Suppressor macrophage treated with lipopolysaccharide for 1 hour (primary cell): ENCODE measurements at regions not wholly inside any gene's neighbourhood (a gene's known extent, or its start where the extent isn't known, plus 50 kb on each side); places are given as distances from the start of the nearest gene placed in this dataset.
A peak's percentile ranks its signal among the peaks of the same experiment; 100 is the strongest.

ENCODE experiments used
- DNase-seq, 3 donors: peaks; one replicate each; pipeline ENCODE4 v3.0.0-alpha.2; 2020 to 2022

DNA sequence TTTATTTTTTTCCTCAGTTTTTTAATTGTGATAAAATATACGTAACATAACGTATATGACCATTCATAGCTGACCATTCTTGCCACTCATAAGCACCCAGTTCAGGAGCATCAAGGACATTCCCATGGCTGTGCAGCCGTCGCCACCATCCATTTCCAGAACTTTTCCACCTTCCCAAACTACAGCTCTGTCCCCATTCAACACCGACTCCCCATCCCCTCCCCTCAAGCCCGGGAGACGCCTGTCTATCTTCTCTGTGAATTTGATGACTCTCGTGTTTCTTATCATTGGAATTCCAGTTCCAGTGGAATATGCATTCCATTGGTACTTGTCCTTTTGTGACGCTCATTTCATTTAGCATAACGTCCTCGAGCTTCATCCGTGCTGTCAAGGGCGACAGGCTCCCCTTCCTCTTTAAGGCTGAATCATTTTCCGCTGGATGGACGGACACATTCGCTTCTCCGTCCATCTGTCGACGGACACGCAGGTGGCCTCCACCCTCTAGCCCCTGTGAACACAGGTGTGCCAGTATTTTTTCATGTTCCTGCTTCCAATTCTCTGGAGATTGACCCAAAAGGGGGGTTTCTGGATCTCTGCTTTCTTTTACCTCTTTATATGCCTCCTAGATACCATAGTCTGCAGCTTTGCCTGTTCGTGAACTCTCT is 88.1 kb downstream of the YTHDF1 start:
- no peak for DNase-seq

DNA sequence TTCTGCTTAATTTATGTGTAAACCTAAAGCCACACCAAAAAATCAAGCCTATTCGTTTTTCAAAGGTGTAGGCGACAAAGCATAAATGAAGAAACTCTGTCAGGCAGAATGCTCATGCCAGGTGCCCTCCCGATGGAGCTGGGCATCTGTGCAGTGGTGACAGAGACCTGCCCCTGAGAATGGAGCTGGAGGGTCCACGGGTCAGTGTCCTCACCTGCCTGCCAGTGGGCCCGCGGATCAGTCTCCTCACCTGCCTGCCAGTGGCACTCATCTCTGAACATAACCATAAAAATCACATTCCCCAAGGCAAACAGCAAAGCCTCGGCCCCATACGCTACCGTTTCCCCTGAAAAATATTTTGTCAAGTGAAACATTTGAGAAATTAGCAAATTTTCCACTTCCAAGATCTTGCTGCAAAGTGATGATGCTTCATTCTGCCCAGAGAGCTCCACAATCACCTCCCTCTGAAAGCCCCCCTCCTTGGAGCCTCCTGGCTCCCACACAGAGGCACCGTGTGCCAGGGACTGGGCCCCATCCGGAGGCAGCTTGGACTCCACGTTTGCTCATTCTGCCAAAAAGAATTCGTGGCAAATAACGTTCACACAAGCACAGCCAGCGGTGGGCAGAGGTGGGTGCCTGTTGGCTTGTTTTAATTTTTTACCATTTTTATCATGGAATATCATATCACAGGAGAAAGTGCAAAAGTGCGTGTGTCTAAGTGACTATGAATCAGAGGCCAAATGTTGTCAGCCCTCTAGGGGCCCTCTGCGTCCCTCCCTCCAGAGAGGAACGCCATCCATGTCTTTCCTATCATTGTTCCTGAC is 88.8 kb downstream of the YTHDF1 start:
- no peak for DNase-seq

DNA sequence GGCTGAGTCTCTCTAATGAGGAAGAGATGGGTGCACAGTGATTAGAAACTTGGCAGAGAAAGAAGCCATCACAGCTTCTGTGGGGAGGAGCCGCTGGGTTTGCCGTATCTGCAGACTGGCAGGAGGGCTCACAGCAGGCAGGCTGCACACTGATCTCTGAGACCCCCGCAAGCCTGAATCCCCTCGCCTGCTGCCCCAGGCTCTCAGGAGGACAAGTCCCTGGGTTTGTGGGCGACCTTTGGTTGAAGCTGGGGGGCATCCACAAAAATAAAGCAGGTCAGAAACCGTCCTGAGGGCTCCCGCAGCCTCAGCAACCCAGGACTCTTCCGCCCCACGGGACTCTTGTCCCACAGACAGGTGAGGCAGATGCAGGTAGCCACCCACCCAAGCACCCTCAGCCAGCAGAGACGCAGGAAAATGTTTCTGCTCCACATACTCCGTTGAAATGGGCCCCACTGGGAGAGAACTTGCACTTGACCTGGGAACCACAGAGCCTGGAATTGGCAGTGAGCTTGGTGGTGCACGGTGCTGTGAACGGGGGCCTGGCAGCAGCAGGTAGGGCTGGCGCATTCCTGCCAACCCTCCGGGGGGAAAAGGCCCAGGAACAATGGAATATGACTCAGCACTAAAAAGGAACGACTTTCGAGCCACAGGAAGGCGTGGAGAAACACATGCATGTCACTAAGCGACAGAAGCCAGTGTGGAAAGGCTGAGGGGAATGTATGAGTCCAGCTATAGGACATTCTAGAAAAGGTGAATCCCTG is 89.9 kb downstream of the YTHDF1 start:
- no peak for DNase-seq

DNA sequence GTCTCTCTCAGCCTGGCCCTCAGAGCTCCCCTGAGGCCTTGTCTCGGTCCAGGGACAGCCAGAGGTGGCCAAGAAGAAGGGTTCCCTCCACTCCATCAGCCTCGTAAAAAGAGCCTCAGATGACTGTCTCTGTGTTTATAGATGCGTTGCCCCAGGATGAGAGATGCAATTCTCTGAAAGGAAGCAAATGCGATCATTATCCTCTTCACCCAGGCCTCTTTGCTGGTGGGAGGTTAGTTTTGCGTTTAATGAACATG is 90.4 kb downstream of the YTHDF1 start:
- DNase-seq: no peak

DNA sequence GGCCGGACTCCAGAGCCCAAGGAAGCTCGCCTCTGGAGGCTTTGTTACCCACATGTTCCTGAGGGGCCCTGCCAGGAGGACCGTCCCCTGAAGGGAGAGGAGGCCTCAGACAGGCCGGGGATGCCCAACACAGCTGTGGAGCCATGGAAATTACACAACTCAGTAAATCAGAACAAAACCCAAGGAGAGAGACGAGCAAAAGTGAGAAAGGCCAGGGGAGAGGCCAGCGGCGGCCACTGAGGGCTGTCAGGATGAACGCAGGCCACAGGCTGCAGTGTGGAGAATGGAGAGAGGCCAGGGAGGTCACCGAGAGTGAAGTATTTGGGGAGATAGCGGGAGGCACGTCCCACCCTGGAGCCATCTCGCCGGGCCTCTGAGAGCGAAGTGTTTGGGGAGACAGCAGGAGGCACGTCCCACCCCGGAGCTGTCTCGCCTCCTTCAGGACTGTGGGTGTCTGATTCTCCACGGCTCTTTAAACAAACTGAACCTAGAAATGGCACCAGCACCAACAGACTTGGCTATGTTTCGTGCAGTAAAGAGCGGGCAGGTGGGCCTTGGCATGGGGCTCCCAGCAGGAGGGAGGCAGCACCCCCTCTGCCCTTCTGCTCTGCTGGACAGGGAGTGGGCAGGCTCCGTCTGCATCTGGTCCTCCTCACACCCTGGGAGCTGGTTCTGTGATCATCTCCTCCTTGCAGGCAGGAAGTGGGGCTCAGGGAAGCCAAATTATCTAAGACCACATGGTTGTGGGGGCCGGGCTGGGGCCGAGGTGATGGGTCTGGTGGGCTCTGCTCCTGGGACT is 91.0 kb downstream of the YTHDF1 start:
- no peak for DNase-seq

DNA sequence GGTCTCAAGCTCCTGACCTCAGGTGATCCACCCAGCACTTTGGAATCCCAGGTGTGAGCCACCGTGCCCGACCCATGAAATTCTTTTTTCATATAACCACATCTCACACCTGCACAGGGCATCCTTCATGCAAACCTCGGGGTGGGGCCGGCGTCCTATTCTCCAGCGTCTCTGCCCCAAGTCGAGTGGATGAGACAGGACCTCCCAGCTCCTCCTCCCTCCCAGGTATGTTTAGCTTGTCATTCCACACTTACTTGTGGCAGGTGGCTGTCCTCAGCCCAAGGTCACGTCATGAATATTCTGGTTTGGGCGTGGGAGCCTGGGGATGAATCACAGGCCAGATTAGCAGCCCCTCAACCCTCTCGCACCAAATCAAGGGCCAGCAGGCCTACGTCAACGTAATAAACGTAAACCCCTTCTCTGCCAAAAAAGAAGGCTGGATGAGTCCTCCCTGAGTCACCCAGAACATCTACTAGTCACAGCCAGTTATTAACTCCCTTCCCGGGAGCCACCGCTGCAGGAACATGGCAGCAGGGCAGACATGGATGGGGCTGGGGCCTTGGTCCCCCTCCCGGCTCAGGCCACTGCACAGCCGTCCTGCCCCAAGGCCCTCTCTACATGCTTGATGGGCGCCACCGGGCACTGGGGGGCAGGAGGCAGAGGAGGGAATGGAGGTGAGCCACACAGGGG is 91.7 kb downstream of the YTHDF1 start:
- no peak for DNase-seq

DNA sequence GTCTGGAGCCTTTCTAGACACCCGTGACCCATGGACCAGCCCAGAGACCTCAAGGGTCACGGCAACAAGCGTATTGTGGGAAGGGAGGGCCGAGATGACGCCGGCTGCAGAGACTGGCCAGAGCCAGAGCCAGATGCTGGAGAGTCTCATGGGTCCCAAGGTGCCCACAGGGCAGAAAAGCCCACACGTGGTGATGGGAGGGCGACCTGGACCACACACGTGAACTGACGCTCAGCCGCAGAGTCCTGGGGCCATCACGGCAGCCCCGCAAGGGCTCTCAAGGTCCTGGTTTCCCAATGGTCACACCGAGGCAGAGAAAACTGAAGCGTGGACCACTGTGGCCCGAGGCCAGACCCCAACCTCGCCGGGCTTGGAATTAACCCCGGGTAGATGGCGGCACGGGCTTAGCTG is 92.6 kb downstream of the YTHDF1 start:
- DNase-seq: no peak

DNA sequence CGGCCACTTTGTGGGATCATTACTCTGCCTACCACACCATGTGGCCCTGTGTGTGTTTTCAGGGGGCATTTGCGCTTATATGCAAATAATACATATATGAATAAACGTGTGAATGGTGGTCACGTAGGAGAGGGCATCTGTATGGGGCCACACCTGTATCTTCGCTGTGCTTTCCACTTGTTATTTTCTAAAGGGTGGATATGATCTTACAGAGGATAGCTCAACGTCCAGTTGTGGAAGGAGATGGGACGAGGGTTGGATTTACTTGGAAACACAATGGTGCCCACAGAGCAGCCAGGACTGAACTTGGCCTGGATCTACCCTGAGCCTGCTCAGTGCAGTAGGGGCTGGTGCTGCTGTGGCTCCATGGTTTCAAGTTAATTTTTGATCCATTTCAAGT is 93.3 kb downstream of the YTHDF1 start:
- no peak for DNase-seq

DNA sequence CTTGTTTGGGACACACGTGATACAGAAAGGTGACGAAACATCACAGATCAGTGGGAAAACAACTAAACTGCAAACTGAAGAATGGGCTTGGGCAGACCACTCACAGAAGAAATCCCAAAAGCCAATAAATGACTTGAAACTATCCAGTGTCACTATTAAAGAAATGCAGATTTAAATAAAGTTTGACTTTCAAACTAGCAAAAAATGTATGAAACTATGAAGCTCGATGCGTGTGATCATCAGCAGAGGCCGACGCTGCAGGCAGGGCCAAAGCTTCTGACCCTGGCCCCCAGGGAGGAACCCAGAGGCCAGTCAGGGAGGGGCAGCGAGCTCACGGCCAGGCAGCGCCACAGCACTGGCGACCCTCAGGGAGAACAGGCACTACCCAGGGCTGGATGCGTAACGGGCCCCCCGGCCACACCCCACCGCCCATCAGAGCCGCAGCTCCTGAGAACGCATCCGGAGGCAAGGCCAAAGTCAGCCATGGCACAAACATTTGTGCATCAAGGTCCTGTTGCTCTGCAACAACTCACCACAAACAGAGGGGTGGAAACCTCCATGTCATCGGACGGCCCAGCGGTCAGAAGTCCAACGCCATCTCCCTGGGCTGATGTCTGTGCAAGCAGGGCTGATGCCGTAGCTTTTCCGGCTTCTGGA is 94.1 kb downstream of the YTHDF1 start:
- DNase-seq: no peak

DNA sequence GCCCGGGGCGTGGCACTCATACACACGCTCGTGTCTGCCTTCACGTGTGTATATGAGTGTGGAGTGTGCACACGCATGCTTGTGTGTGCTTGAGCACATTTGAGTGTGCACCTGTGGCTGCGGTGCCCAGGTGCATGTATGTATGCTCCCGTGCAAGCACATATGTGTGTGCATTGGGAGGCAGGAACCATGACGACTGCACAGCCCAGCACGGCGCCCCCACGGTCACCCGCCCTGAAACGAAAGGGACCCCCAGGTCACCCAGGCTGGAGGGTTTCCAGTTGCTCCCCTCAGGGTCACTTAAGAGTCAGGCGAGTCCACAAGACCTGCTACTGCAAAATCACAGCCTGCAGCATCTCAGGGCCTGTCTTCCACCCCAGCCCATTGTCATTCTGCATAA is 94.7 kb downstream of the YTHDF1 start:
- DNase-seq: no peak

DNA sequence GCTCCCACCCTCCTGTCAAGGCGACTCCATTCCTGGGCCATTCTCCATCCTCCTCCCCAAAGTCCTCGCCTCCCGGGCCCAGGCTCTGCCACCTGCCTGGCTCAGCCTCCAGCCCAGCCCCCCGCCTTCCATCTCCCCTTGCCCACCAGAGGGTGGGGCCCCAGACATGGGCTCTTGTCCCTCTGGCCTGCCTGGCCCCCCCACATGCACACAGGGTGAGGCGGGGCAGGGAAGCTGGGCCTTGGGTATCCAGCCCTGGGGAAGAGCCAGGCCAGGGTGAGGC is 95.2 kb downstream of the YTHDF1 start:
- DNase-seq: no peak

DNA sequence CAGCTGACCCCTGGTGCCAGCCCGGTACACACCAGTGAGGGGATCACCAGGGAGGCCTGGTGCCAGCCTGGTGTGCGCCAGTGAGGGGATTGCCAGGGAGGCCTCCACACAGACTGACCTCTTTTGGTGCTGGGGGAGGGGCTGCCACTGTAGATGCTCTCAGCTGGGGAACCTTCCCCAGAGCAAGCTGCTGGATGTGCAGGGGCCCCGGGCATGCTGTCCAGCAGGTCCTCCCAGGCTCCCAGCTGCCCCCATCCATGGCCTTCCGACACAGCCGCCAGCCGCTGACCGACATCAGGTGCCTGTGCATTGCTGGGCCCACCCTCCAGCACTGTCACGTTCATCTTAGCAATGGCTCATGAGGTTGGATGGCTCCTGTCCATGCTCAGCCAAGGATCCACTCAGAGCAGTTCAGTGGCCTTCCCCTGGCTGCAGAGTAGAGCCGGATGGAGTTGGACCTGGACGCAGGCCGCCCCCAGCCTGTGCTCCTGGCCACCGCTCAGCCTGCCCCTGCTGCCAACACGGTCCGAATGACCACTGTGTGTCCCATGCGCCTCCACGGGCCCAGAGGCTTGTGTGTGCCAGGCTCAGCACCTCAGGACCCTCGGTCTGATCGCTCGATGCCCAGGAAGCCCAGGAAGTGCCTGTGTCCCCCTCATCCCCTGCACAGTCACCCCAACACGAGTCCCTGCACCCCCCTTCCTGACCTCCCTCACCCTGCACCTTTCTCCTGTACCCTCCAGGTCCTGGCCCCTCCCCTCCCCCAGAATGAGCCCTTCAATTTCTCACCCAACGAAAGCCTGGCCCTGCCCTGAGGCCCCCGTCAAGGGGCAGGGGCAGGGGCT is 95.7 kb downstream of the YTHDF1 start:
- DNase-seq: no peak

DNA sequence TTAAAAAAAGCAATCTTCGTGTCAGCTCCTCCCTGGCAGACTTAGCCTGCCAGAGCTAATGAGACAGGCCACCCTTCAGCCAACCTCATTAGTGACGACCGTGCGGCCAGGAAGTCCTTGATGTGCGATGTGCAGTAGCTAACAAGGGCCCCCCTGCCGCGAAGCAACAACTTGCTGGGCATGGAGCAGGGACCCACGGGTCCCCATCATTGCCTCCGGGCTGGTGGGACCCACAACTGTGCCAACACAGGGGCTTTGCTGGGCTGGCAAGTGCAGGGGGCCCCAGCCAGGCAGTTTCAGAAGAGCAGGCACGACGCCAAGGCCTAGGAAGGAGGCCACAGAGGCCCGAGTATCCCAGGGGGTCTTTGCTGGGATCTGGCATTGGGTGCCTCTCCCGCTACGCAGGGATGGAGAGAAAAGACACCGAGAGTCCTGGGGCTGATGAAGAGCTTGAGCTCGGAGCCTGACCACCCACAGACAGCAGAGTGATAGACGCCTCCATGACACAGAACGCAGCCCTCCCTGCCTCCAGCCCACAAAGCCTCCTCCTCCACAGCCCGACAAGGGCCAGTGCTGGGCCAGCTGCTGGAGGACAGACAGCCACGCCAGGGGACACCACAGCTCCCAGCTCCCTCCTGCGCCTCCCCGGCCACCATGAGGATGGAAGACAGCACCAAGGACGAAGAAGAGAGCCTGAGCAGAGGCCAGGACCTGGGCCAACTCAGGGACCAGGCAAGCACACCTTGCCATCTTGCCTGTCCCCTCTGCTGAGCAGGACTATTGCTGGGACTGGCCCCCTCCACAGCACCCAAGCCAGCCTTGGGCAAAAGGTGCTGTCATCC is 96.6 kb downstream of the YTHDF1 start:
- no peak for DNase-seq

DNA sequence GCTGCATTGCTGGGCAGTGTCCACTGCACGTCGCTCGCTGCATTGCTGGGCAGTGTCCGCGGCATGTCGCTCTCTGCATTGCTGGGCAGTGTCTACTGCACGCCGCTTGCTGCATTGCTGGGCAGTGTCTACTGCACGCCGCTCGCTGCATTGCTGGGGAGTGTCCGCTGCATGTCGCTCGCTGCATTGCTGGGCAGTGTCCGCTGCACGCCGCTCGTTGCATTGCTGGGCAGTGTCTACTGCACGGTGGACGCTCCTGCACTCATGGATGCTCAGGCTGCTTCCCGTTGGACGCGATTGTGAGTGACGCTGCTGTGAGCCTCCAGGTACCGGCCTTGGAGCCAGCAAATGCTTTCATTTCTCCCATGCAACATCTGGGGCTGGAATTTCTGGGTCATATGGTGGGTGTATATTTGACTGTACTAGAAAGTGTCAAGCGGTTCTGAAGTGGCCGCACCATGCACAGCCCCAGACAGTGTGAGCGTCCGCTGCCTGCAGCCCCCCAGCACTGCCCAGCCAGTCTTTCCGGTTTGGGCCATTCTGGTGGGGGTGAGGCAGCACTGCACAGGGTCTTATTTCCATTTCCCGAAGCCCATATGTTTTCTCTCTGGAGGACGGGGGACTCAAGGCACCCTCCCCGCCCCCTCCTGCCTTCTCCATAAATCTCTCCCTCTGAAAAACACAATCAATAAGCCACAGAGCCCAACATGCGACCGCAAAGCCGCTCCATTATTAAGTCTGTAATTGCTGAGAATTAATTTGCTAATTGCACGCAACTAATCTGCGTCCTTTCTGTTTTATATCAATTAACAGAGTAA is 97.4 kb downstream of the YTHDF1 start:
- DNase-seq: no peak

DNA sequence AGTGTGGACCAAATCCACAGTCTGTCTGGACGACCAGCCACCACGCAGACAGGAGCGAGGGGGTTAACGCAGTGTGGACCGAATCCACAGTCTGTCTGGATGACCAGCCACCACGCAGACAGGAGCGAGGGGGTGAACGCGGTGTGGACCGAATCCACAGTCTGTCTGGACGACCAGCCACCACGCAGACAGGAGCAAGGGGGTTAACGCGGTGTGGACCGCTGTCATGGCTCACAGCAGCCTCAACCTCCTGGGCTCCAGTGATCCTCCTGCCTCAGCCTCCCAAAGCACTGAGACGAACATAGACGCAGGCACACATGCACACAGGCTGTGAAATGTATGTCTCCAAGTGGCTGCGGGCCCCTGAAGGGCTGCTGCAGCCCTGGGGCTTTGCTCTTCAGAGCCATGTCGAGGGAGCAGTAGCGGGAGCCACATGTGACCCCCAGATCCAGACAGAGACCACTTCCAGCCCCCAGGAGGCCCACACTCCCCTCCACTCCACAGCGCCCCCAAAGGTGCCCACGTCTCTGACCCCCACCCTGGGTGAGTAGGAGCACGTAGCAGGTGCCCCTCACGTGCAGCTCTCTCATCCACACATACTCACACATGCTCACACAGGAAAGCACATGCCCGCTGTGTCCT is 98.1 kb downstream of the YTHDF1 start:
- no peak for DNase-seq

DNA sequence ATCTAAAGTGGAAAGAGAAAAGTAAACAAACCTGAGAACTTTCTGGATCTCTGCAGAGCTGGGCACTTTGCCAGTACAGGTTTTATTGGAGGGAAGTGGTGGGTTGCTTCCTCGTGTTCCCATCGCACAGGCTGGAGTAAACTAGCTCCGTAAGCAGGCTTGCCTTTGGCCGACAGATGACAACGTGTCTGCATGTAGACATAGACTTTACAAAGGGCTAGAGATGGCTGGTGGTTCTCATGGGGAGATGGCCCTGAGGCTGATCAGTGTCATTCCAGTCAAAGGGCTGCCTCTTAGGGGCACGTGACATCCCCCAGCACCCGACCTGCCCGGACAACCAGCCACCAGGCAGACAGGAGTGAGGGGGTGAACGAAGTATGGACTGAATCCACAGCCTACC is 98.8 kb downstream of the YTHDF1 start:
- no peak for DNase-seq

DNA sequence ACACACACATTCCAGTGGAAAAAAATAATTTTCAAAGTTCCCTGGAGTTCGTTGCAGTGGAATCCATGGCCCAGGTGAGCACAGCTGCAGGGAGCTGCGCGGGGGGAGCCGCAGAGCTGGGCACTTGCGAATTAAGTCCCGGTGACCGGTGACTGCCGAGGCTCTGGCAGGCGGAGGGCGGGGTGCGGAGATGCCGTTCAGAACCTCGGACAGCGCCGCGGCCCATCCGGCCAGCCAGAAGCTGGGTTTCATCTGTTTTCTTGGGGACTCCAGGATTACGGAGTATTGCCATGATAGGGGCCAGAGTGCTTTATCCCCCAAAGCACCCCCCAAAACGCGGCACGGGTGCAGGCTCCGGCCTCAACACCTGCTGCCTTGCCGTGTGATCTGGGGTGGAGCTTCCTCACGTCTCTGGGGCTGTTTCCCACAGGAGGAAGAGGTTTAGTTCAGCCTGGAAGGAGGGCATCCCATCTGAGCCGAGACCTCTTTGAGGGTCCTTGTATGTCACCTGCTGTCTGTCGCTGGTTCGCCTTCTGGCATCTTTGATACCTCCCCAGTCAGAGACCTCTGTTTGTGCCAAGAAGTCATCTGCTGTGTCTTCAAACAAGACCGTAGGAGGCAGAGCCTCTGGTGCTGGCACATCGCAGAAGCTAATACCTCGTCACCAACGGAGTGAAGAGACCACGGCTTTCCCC is 99.4 kb downstream of the YTHDF1 start:
- peak in 2 of 3 donors; percentile 28 to 52 for DNase-seq

DNA sequence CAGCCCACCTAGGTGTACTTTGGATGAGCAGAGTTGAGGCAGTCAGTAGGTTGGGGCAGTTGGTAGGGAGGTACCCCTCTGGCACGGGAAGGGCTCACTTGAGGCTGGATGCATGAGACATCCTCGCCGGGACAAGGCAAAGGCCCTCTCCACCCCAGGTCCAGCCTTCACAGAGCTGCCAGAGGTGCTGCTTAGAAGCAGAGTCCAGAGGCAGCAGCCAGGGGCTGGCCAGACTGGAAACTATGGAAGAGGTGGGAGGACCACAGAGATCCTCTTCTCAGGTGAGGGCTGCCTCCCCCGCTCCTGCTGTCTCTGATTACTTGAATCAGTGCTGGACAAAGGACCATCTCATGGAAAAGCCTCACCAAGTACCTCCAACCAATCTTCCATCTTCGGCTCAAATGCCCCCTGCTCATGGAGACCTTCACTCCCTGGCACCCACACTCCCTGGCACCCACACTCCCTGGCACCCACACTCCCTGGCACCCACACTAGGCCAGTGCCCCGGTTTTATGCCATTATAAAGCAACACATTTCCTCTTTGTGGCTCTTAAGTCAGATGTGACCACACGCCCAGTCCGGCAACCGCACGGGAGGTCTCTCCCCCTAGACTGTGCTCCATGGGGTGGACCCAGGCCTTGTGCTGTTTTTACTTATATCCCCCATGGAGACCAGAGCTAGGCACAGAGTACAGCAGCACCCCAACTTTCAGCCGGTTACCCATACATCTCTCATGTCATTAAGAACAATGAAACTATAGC is 100.1 kb downstream of the YTHDF1 start:
- no peak for DNase-seq
